ENCODE measurements at regions not wholly inside any gene's neighbourhood (a gene's known extent, or its start where the extent isn't known, plus 50 kb on each side); places are given as distances from the start of the nearest gene placed in this dataset.
"Not testable (repeated sequence)": the region's sequence is repeated elsewhere in the genome, so short reads cannot be mapped to it uniquely, and the experiment has no call there.

DNA sequence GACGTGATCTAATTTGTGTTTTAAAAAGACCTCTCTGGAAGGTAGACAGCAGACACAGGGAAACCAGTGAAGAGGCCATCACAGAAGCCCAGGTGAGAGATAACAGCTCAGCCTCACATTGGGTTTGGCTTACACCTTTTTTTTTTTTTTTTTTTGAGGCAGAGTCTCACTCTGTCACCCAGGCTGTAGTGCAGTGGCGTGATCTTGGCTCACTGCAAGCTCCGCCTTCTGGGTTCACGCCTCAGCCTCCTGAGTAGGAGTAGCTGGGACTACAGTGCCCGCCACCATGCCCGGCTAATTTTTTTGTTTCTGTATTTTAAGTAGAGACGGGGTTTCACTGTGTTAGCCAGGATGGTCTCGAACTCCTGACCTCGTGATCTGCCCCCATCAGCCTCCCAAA lies 412.3 kb downstream of the KCNRG start:
- TF ChIP-seq ARNTL (CRISPR knock-in tag; IDR thresholded peaks at IDR 0.05; ENCODE audit: borderline replicate concordance, low read depth); ZNF8 (CRISPR knock-in tag; IDR thresholded peaks at IDR 0.05); GLIS3 (CRISPR knock-in tag; IDR thresholded peaks at IDR 0.05); ESRRG (CRISPR knock-in tag; IDR thresholded peaks at IDR 0.05): not testable (repeated sequence)
- TF ChIP-seq, protein P1, sequence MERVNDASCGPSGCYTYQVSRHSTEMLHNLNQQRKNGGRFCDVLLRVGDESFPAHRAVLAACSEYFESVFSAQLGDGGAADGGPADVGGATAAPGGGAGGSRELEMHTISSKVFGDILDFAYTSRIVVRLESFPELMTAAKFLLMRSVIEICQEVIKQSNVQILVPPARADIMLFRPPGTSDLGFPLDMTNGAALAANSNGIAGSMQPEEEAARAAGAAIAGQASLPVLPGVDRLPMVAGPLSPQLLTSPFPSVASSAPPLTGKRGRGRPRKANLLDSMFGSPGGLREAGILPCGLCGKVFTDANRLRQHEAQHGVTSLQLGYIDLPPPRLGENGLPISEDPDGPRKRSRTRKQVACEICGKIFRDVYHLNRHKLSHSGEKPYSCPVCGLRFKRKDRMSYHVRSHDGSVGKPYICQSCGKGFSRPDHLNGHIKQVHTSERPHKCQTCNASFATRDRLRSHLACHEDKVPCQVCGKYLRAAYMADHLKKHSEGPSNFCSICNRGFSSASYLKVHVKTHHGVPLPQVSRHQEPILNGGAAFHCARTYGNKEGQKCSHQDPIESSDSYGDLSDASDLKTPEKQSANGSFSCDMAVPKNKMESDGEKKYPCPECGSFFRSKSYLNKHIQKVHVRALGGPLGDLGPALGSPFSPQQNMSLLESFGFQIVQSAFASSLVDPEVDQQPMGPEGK (CRISPR knock-in tag; IDR thresholded peaks at IDR 0.05; ENCODE audit: borderline replicate concordance), result not testable (repeated sequence)
- TF ChIP-seq, protein P2, sequence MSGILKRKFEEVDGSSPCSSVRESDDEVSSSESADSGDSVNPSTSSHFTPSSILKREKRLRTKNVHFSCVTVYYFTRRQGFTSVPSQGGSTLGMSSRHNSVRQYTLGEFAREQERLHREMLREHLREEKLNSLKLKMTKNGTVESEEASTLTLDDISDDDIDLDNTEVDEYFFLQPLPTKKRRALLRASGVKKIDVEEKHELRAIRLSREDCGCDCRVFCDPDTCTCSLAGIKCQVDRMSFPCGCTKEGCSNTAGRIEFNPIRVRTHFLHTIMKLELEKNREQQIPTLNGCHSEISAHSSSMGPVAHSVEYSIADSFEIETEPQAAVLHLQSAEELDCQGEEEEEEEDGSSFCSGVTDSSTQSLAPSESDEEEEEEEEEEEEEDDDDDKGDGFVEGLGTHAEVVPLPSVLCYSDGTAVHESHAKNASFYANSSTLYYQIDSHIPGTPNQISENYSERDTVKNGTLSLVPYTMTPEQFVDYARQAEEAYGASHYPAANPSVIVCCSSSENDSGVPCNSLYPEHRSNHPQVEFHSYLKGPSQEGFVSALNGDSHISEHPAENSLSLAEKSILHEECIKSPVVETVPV (CRISPR knock-in tag; IDR thresholded peaks at IDR 0.05), result not testable (repeated sequence)

All from SK-N-SH treated with all-trans-retinoic acid at 6 μM for 48 hours (cell line).